ENCODE measurements at regions not wholly inside any gene's neighbourhood (a gene's known extent, or its start where the extent isn't known, plus 50 kb on each side); places are given as distances from the start of the nearest gene placed in this dataset.

DNA sequence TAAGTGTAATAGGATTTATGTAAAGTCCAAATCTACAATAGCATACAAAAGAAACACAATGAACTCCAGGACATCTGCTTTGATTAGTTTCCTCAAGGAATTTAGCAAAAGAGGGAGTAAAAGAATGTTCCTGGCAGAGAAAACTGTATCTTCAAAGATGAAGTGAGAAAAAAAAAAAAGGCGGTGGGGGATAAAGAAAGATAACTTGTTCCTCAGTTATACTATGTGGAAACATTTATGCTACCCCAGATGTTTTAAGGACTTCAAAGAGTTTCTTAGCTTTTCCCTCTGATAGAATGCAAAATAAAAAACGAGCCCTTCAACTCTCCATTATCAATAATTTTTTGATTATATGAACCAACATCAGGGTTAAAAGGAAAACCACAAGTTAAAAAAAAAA lies 908.9 kb upstream of the ADGRL2 start:
- H3K36me3 ChIP-seq = no peaks in the 10 kb centered on the region
- H3K4me3 ChIP-seq = no peak overlapping the region
- no peaks in the 10 kb centered on the region for H3K27me3 ChIP-seq
- H3K4me1 ChIP-seq = peaks cover 0 to 9% of the 10 kb centered on the region in 2 donors
- TF ChIP-seq, protein P1, sequence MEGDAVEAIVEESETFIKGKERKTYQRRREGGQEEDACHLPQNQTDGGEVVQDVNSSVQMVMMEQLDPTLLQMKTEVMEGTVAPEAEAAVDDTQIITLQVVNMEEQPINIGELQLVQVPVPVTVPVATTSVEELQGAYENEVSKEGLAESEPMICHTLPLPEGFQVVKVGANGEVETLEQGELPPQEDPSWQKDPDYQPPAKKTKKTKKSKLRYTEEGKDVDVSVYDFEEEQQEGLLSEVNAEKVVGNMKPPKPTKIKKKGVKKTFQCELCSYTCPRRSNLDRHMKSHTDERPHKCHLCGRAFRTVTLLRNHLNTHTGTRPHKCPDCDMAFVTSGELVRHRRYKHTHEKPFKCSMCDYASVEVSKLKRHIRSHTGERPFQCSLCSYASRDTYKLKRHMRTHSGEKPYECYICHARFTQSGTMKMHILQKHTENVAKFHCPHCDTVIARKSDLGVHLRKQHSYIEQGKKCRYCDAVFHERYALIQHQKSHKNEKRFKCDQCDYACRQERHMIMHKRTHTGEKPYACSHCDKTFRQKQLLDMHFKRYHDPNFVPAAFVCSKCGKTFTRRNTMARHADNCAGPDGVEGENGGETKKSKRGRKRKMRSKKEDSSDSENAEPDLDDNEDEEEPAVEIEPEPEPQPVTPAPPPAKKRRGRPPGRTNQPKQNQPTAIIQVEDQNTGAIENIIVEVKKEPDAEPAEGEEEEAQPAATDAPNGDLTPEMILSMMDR (IDR thresholded peaks at IDR 0.05) = no peak
- no peak overlapping the region for H3K27ac ChIP-seq
- no peak for DNase-seq (ENCODE audit: low spot score)
- no peaks in the 10 kb centered on the region for H3K9me3 ChIP-seq

DNA sequence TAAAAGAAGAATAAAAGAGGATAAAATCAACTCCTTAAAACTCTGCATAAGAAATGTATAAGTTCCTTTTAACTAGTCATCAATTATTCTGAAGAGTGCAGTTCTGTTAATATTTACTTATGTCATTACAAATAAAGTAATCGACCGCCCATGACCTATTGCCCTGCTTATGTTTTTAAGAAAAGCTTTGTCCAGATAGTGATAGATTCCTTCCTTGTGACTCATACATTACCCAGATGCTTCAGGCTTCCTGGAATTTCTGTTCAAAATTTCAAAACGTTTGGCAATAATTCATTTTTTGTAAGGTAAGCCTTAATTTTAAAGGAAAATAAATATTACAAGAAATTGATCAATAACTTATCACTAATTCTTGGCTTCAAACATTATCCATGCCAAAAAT lies 918.2 kb upstream of the ADGRL2 start:
- no peak for DNase-seq (ENCODE audit: low spot score)
- no peaks in the 10 kb centered on the region for H3K27me3 ChIP-seq
- TF ChIP-seq, protein P1 (IDR thresholded peaks at IDR 0.05) = no peak
- no peak overlapping the region for H3K27ac ChIP-seq
- no peak overlapping the region for H3K4me3 ChIP-seq
- H3K9me3 ChIP-seq = no peaks in the 10 kb centered on the region
- no peaks in the 10 kb centered on the region for H3K4me1 ChIP-seq
- no peaks in the 10 kb centered on the region for H3K36me3 ChIP-seq

DNA sequence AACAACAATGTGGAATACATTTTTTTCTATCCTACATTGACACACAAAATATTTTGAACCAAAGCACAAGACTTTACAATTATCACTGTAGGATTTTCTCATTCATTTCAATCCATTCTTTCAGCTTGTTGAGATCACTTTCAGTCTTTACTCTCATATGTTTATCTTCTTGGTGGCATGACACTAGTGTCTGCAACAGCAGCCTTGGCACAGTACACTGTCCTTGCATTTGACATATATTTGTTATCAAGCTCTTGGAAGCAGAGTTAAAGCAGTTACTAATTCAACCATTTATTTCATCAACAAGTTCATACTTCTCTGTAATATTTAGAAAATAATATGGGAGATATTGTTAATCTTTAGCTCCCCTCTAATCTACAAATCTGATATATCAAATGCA lies 922.4 kb upstream of the ADGRL2 start:
- Histone ChIP-seq H3K4me1 (no peaks in the 10 kb centered on the region), H3K27ac (no peak overlapping the region), H3K9me3 (no peaks in the 10 kb centered on the region), H3K36me3 (no peaks in the 10 kb centered on the region), H3K4me3 (no peak overlapping the region), H3K27me3 (no peaks in the 10 kb centered on the region)
- DNase-seq (ENCODE audit: low spot score) = no peak
- TF ChIP-seq, protein P1 (IDR thresholded peaks at IDR 0.05) = no peak

DNA sequence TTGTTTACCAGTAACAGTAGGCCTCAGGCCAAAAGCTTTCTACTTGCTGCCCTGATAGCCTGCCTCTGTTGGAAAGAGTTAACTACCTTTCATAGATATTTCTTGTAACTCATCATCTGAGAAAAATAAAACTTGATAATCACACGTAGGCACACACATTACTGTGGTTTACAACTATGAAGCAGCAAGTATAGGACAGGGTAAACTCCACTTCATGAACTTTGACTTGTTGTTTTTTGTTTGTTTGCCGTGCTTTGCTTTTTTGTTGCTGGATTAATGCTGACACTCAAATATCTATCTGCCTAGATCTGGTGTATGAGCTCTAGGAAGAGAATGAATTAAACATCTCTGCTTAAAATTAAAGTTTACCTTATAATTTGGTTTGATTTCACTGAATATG lies 924.7 kb upstream of the ADGRL2 start:
- Histone ChIP-seq H3K9me3 (no peaks in the 10 kb centered on the region), H3K4me3 (no peak overlapping the region), H3K27me3 (no peaks in the 10 kb centered on the region), H3K27ac (no peak overlapping the region), H3K36me3 (no peaks in the 10 kb centered on the region), H3K4me1 (no peaks in the 10 kb centered on the region)
- TF ChIP-seq, protein P1 (IDR thresholded peaks at IDR 0.05) = no peak
- no peak for DNase-seq (ENCODE audit: low spot score)

DNA sequence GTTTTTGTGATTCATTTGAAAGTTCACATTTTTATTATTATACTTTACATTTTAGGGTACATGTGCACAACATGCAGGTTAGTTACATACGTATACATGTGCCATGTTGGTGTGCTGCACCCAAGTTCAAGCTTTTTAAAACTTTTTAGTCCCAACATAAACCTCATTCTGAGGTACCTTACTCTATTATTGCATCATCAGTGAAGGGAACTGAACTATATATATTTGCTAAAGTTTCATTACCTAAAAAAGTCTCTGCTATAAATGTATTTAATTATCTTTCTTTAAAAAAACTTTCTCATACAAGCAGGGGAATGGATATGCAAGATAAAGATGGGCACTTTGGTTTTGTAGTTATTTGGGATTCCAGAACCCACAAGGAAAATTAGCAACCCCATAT lies 931.4 kb upstream of the ADGRL2 start:
- H3K27ac ChIP-seq = no peak overlapping the region
- H3K4me1 ChIP-seq = no peaks in the 10 kb centered on the region
- no peaks in the 10 kb centered on the region for H3K27me3 ChIP-seq
- TF ChIP-seq, protein P1 (IDR thresholded peaks at IDR 0.05) = no peak
- no peaks in the 10 kb centered on the region for H3K9me3 ChIP-seq
- no peaks in the 10 kb centered on the region for H3K36me3 ChIP-seq
- DNase-seq (ENCODE audit: low spot score) = no peak
- no peak overlapping the region for H3K4me3 ChIP-seq

DNA sequence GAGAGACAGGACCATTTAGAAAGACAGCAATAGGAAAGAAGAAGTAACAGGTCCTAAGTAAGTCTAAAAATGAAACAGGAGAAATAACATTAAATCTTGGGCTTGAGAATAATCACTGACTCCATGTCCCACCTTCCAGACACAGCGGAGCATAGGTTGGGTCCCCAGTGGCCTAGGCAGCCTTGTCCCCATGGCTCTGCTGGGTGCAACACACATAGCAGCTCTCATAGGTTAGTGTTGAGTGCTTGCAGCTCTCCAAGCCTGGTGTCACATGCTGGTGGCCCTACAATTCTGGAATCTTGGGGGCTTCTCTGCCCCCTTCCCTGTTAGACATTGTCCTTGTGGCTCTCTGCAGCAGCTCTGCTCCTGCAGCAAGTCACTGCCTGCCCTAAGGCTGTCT lies 952.8 kb upstream of the ADGRL2 start:
- no peak overlapping the region for H3K27ac ChIP-seq

More for the DNA sequence above, 952.8 kb upstream of the ADGRL2 start:
- TF ChIP-seq, protein P1 (IDR thresholded peaks at IDR 0.05) = no peak
- no peak overlapping the region for H3K4me3 ChIP-seq
- no peak for DNase-seq (ENCODE audit: low spot score)
- no peaks in the 10 kb centered on the region for H3K9me3 ChIP-seq
- no peaks in the 10 kb centered on the region for H3K27me3 ChIP-seq
- H3K4me1 ChIP-seq = no peaks in the 10 kb centered on the region
- no peaks in the 10 kb centered on the region for H3K36me3 ChIP-seq

Measured in right atrium auricular region (tissue), 2 donors.